Keratinocyte (primary cell): ENCODE measurements at regions not wholly inside any gene's neighbourhood (a gene's known extent, or its start where the extent isn't known, plus 50 kb on each side); places are given as distances from the start of the nearest gene placed in this dataset.
"Not testable (repeated sequence)": the region's sequence is repeated elsewhere in the genome, so short reads cannot be mapped to it uniquely, and the experiment has no call there.

ENCODE experiments used
- DNase-seq: peaks from one replicate; pipeline ENCODE4 v3.0.0-alpha.2; 2011; ENCODE audit warnings: low read depth, missing footprints, low spot score
- FAIRE-seq: peaks from 2 replicates; lab custom pipeline; 2011; peaks lifted over from hg19 to GRCh38; lab: Jason Lieb, UNC
- H2AFZ ChIP-seq: 2 replicates; pipeline ENCODE4 v1.6.0; 2012; ENCODE audit warnings: low read length, control low read depth, inconsistent platforms; ENCODE audit not compliant: control insufficient read depth
- H3K27ac ChIP-seq: 2 replicates; pipeline ENCODE4 v1.5.1; 2011; ENCODE audit warnings: low read length; ENCODE audit not compliant: control insufficient read depth, insufficient read depth
- H3K27me3 ChIP-seq: 3 replicates; pipeline ENCODE4 v1.6.0; 2011; ENCODE audit warnings: low read length; ENCODE audit not compliant: control insufficient read depth, insufficient read depth; ENCODE audit errors: extremely low read depth
- H3K36me3 ChIP-seq, 2 experiments: 2 replicates in 1 of 2; 3 replicates in 1 of 2; pipeline ENCODE4 v1.5.1; 2011; ENCODE audit warnings: low read length in 2 of 2, mild to moderate bottlenecking in 1 of 2; ENCODE audit not compliant: control insufficient read depth in 2 of 2, insufficient read depth in 2 of 2; ENCODE audit errors: extremely low read depth in 1 of 2
- H3K4me1 ChIP-seq: 3 replicates; pipeline ENCODE4 v1.5.1; 2011; ENCODE audit warnings: low read length; ENCODE audit not compliant: control insufficient read depth, insufficient read depth; ENCODE audit errors: extremely low read depth
- H3K4me2 ChIP-seq: 3 replicates; pipeline ENCODE4 v1.6.0; 2011; ENCODE audit warnings: low read depth, low read length; ENCODE audit not compliant: control insufficient read depth, insufficient read depth; ENCODE audit errors: extremely low read depth
- H3K4me3 ChIP-seq, 3 experiments: fragments of 200-600 bp in 1 of 3; sonication (generic) in 1 of 3; 2 replicates in 2 of 3; 3 replicates in 1 of 3; pipeline ENCODE4 v1.5.1; 2011 to 2016; ENCODE audit warnings: low read length in 3 of 3, mild to moderate bottlenecking in 3 of 3, control low read depth in 2 of 3, inconsistent platforms in 1 of 3, low read depth in 1 of 3, mixed read lengths in 1 of 3, mixed run types in 1 of 3, moderate library complexity in 1 of 3; ENCODE audit not compliant: control insufficient read depth in 2 of 3, insufficient read depth in 2 of 3; ENCODE audit errors: extremely low read depth in 1 of 3
- H3K79me2 ChIP-seq: 2 replicates; pipeline ENCODE4 v1.6.0; 2012; ENCODE audit warnings: low read length; ENCODE audit not compliant: control insufficient read depth, insufficient read depth
- H3K9ac ChIP-seq: 3 replicates; pipeline ENCODE4 v1.6.0; 2011; ENCODE audit warnings: low read length; ENCODE audit not compliant: control insufficient read depth, insufficient read depth; ENCODE audit errors: extremely low read depth
- H3K9me1 ChIP-seq: 3 replicates; pipeline ENCODE4 v1.6.0; 2011; ENCODE audit warnings: low read length; ENCODE audit not compliant: control insufficient read depth, insufficient read depth; ENCODE audit errors: extremely low read depth
- H3K9me3 ChIP-seq: 2 replicates; pipeline ENCODE4 v1.5.1; 2012; ENCODE audit warnings: low read depth, low read length; ENCODE audit not compliant: control insufficient read depth
- H4K20me1 ChIP-seq: 3 replicates; pipeline ENCODE4 v1.6.0; 2011; ENCODE audit warnings: low read length; ENCODE audit not compliant: control insufficient read depth, insufficient read depth; ENCODE audit errors: extremely low read depth
- EZH2 ChIP-seq: IDR thresholded peaks from one replicate; pipeline ENCODE4 v1.6.1; 2012; ENCODE audit warnings: inconsistent platforms, mild to moderate bottlenecking, low read length, moderate library complexity
- dilution Hi-C: fragments of 300-500 bp; cut with MboI; formaldehyde crosslinking; loops from one replicate; pipeline ENCODE4 v1.7.0; 2020; ENCODE audit warnings: low sequenced_read_pairs; ENCODE audit not compliant: extremely low pct_ligation_motif_present
- TF ChIP-seq, protein P1 (sequence below), 3 experiments: IDR thresholded peaks in 1 of 3; conservative IDR thresholded peaks in 1 of 3; optimal IDR thresholded peaks in 1 of 3; 2 replicates in 2 of 3; 3 replicates in 1 of 3; pipeline versions ENCODE3 to v1.5.1; 2011; ENCODE audit warnings: low read length in 3 of 3, mild to moderate bottlenecking in 3 of 3, moderate library complexity in 2 of 3, control low read depth in 1 of 3, inconsistent platforms in 1 of 3; ENCODE audit not compliant: insufficient read depth in 2 of 3; ENCODE audit errors: extremely low read depth in 1 of 3

DNA sequence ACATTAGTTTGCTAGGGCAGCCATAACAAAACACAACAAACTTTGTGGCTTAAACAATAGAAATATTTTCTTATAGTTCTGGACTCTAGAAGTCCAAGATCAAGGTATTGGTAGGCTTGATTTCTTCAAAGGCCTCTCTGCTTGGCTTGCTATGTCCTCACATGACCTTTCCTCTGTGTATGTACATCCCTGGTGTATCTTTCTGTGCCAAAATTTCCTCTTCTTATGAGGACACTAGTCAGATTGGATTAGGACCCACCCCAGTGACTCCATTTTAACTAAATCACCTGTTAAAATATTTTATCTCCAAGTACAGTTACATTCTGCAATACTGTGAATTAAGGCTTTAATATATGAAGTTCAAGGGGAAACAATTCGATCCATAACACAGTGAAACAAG is 168.9 kb upstream of the CCNH start:
- no peaks in the 10 kb centered on the region for H3K27me3 ChIP-seq

DNA sequence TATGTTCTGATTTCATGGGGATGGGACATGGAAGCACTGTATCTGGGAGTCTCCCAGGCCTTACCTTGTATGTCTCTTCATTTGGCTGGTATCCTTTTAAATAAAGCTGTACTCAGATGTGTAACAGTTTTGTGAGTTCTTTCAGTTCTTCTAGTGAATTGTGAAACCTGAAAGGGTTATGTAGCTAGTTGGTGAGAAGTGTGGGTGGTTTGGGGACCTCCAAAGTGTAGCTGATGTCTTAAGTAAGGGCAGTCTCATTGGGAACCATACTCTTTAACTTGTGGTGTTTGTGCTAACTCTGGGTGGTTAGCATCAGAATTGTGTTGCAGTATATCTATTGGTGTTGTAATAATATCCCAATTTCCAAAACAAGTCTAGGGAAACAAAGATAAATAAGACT is 166.9 kb upstream of the CCNH start:
- H3K4me1 ChIP-seq, result no peaks in the 10 kb centered on the region
- no peak for DNase-seq
- no peak for TF ChIP-seq EZH2
- no peak overlapping the region for H3K4me2 ChIP-seq
- H3K27me3 ChIP-seq, result no peaks in the 10 kb centered on the region
- H3K79me2 ChIP-seq, result no peaks in the 10 kb centered on the region
- no peak for FAIRE-seq
- H3K9me1 ChIP-seq, result no peaks in the 10 kb centered on the region
- H3K9ac ChIP-seq, result no peak overlapping the region
- H2AFZ ChIP-seq, result no peak overlapping the region
- H3K9me3 ChIP-seq, result no peaks in the 10 kb centered on the region
- no peaks in the 10 kb centered on the region for H3K36me3 ChIP-seq
- H4K20me1 ChIP-seq, result no peaks in the 10 kb centered on the region
- no peak overlapping the region for H3K27ac ChIP-seq
- no peak overlapping the region for H3K4me3 ChIP-seq
- dilution Hi-C loops, result no loop called here

More for the DNA sequence above, 168.9 kb upstream of the CCNH start:
- no peak overlapping the region for H3K4me2 ChIP-seq
- no peaks in the 10 kb centered on the region for H3K36me3 ChIP-seq
- DNase-seq (no peak), FAIRE-seq (no peak)
- no peaks in the 10 kb centered on the region for H3K4me1 ChIP-seq
- H3K9me1 ChIP-seq, result no peaks in the 10 kb centered on the region
- TF ChIP-seq, protein P1, sequence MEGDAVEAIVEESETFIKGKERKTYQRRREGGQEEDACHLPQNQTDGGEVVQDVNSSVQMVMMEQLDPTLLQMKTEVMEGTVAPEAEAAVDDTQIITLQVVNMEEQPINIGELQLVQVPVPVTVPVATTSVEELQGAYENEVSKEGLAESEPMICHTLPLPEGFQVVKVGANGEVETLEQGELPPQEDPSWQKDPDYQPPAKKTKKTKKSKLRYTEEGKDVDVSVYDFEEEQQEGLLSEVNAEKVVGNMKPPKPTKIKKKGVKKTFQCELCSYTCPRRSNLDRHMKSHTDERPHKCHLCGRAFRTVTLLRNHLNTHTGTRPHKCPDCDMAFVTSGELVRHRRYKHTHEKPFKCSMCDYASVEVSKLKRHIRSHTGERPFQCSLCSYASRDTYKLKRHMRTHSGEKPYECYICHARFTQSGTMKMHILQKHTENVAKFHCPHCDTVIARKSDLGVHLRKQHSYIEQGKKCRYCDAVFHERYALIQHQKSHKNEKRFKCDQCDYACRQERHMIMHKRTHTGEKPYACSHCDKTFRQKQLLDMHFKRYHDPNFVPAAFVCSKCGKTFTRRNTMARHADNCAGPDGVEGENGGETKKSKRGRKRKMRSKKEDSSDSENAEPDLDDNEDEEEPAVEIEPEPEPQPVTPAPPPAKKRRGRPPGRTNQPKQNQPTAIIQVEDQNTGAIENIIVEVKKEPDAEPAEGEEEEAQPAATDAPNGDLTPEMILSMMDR (optimal IDR thresholded peaks at IDR 0.05 in 1 of 3, IDR thresholded peaks at IDR 0.05 in 1 of 3, conservative IDR thresholded peaks at IDR 0.05 in 1 of 3; ENCODE audit: extremely low read depth in 1 of 3, insufficient read depth in 2 of 3, low read length in 3 of 3), result no peak
- TF ChIP-seq EZH2, result no peak
- no peak overlapping the region for H3K4me3 ChIP-seq
- dilution Hi-C loops, result no loop called here
- H4K20me1 ChIP-seq, result no peaks in the 10 kb centered on the region
- H3K27ac ChIP-seq, result no peak overlapping the region
- no peaks in the 10 kb centered on the region for H3K79me2 ChIP-seq
- no peak overlapping the region for H2AFZ ChIP-seq
- no peak overlapping the region for H3K9ac ChIP-seq
- H3K9me3 ChIP-seq, result no peaks in the 10 kb centered on the region

DNA sequence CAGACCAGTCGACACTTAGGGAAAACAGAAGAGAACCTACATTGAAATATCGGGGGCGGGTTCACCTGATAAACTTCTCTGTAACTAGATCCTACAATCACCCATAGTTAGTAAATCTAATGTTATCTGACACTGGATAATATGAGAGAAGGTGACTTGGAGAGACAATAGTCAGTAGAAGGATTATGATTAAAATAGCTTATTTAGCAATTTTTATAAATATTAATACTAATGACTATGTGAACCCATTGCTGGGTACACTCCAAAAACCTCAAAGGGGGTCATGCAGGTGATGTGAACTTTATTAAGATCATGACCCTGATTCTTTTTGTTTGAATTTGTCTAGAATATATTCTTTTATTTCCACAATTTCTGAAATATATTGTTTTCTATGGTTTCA is 164.1 kb upstream of the CCNH start:
- dilution Hi-C loops, result no loop called here
- Histone ChIP-seq H3K4me2 (no peak overlapping the region), H3K9ac (no peak overlapping the region), H3K4me3 (no peak overlapping the region), H4K20me1 (no peaks in the 10 kb centered on the region), H3K9me3 (no peaks in the 10 kb centered on the region), H3K36me3 (no peaks in the 10 kb centered on the region), H3K9me1 (no peaks in the 10 kb centered on the region), H3K27ac (no peak overlapping the region), H3K27me3 (no peaks in the 10 kb centered on the region), H2AFZ (no peak overlapping the region), H3K79me2 (no peaks in the 10 kb centered on the region), H3K4me1 (no peaks in the 10 kb centered on the region)
- TF ChIP-seq, protein P1 (optimal IDR thresholded peaks at IDR 0.05 in 1 of 3, IDR thresholded peaks at IDR 0.05 in 1 of 3, conservative IDR thresholded peaks at IDR 0.05 in 1 of 3; ENCODE audit: extremely low read depth in 1 of 3, insufficient read depth in 2 of 3, low read length in 3 of 3), result no peak
- TF ChIP-seq EZH2, result no peak
- FAIRE-seq (no peak), DNase-seq (no peak)

DNA sequence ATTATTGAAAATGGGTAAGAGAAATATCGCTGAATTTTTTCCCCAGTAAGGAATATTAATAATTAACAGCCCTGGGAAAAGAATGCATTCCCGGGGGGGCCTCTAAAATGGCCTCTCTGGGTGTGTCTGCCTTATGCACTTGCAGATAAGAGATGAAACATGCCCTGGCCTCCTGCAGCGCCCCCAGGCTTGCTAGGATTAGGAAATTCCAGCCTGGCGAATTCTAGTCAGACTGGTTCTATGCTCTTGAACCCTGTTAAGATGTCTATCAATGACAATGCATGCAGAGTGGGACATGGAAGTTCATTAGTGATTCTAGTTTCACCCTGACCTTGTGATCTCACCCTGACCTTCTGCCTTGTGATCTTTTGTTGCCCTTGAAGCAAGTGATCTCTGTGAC is 163.6 kb upstream of the CCNH start:
- H3K4me3 ChIP-seq, H3K27ac ChIP-seq, DNase-seq, H3K27me3 ChIP-seq, H3K79me2 ChIP-seq, H3K36me3 ChIP-seq, dilution Hi-C loops, H3K9me3 ChIP-seq, H3K9me1 ChIP-seq, H3K4me2 ChIP-seq, H4K20me1 ChIP-seq, H3K9ac ChIP-seq, H3K4me1 ChIP-seq, H2AFZ ChIP-seq, FAIRE-seq: not testable (repeated sequence)
